DOHH2 (cell line): ENCODE measurements at regions not wholly inside any gene's neighbourhood (a gene's known extent, or its start where the extent isn't known, plus 50 kb on each side); places are given as distances from the start of the nearest gene placed in this dataset.

Source experiments
- H3F3A ChIP-seq: fragments of 200-600 bp; sonication (generic), shearing (Covaris generic); 2 replicates; pipeline ENCODE4 v1.6.0; 2016; ENCODE audit warnings: antibody characterized with exemption, mild to moderate bottlenecking; ENCODE audit not compliant: control insufficient read depth, insufficient read depth
- H3K27ac ChIP-seq: fragments of 200-600 bp; sonication (generic); 2 replicates; pipeline ENCODE4 v1.5.1; 2014; ENCODE audit warnings: low read depth, mild to moderate bottlenecking, low read length, moderate library complexity
- H3K27me3 ChIP-seq: fragments of 200-600 bp; sonication (generic); 2 replicates; pipeline ENCODE4 v1.6.1; 2014; ENCODE audit warnings: mild to moderate bottlenecking, low read length, mixed read lengths; ENCODE audit not compliant: control insufficient read depth
- H3K36me3 ChIP-seq: fragments of 200-600 bp; sonication (generic); 2 replicates; pipeline ENCODE4 v1.6.1; 2014; ENCODE audit warnings: mild to moderate bottlenecking, low read length, moderate library complexity, mixed read lengths; ENCODE audit not compliant: control insufficient read depth
- H3K4me1 ChIP-seq: fragments of 200-600 bp; sonication (generic); 2 replicates; pipeline ENCODE4 v1.6.1; 2014; ENCODE audit warnings: mild to moderate bottlenecking, low read length, mixed read lengths; ENCODE audit not compliant: control insufficient read depth
- H3K4me2 ChIP-seq: fragments of 200-600 bp; sonication (generic); 2 replicates; pipeline ENCODE4 v1.6.0; 2014; ENCODE audit warnings: mild to moderate bottlenecking, low read length, moderate library complexity
- H3K4me3 ChIP-seq: fragments of 200-600 bp; sonication (generic); 2 replicates; pipeline ENCODE4 v1.5.1; 2014; ENCODE audit warnings: mild to moderate bottlenecking, low read length, mixed read lengths
- H3K79me2 ChIP-seq: fragments of 200-600 bp; sonication (generic); 2 replicates; pipeline ENCODE4 v1.6.1; 2014; ENCODE audit warnings: mild to moderate bottlenecking, low read length, mixed read lengths; ENCODE audit not compliant: control insufficient read depth
- H3K9me2 ChIP-seq: fragments of 200-600 bp; sonication (generic); replicated peaks from 2 replicates; pipeline ENCODE4 v1.6.1; 2014; ENCODE audit warnings: mild to moderate bottlenecking, low read length, mixed read lengths; ENCODE audit not compliant: control insufficient read depth
- H3K9me3 ChIP-seq: fragments of 200-600 bp; sonication (generic); 2 replicates; pipeline ENCODE4 v1.6.1; 2014; ENCODE audit warnings: antibody characterized with exemption, low read length, mixed read lengths; ENCODE audit not compliant: control insufficient read depth, insufficient read depth
- H4K20me1 ChIP-seq: fragments of 200-600 bp; sonication (generic); 2 replicates; pipeline ENCODE4 v1.6.0; 2014; ENCODE audit warnings: low read depth, mild to moderate bottlenecking, antibody characterized with exemption, low read length, moderate library complexity; ENCODE audit not compliant: control insufficient read depth, insufficient read depth
- CTCF ChIP-seq: fragments of 200-600 bp; sonication (generic); IDR thresholded peaks from one replicate; pipeline ENCODE4 v1.5.1; 2014; ENCODE audit warnings: antibody characterized with exemption, mild to moderate bottlenecking, low read depth, low read length; ENCODE audit not compliant: poor library complexity, severe bottlenecking
- EZH2phosphoT487 ChIP-seq: fragments of 200-600 bp; sonication (generic); IDR thresholded peaks from 2 replicates; pipeline ENCODE4 v1.6.1; 2017; ENCODE audit warnings: borderline replicate concordance, mild to moderate bottlenecking, antibody characterized with exemption, low read length, moderate library complexity, mixed read lengths

GRCh38 chr2:236755278-236755840 is 185.7 kb downstream of the ACKR3 start:
- Histone ChIP-seq H3K36me3 (no peaks in the 10 kb centered on the region), H3K4me1 (peaks cover 14% of the 10 kb centered on the region), H3K4me2 (no peak overlapping the region), H3K4me3 (no peak overlapping the region), H4K20me1 (no peaks in the 10 kb centered on the region), H3K9me2 (no peaks in the 10 kb centered on the region), H3F3A (no peaks in the 10 kb centered on the region), H3K9me3 (no peaks in the 10 kb centered on the region), H3K27me3 (peaks cover 7% of the 10 kb centered on the region; the same call in 1 of the 2 replicates), H3K79me2 (no peaks in the 10 kb centered on the region), H3K27ac (no peak overlapping the region)
- TF ChIP-seq EZH2phosphoT487 = no peak
- TF ChIP-seq CTCF = no peak

DNA sequence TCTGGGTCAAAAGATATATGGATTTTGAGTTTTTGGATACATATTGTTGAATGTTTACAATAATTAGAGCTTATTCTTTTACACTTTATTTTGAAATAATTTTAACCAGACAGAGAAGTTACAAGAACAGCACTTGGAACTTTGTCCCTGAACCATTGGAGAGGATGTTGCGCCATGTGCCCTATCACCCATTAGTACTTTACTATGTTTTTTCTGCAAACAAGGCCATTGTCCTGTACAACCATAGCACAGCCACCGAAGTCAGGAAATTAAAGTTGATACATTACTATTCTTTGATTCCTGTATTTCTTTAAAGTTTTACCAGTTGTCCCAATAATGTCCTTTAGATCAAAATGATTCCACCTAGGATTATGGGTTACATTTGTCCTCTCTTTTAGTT is 188.8 kb downstream of the ACKR3 start:
- TF ChIP-seq EZH2phosphoT487 (no peak), CTCF (no peak)
- H3K79me2 ChIP-seq = no peaks in the 10 kb centered on the region
- H3K36me3 ChIP-seq = no peaks in the 10 kb centered on the region

GRCh38 chr2:236760246-236760645 is 190.6 kb downstream of the ACKR3 start:
- Histone ChIP-seq H4K20me1 (no peaks in the 10 kb centered on the region), H3K9me3 (no peaks in the 10 kb centered on the region), H3K4me2 (no peak overlapping the region), H3K27ac (no peak overlapping the region), H3F3A (no peaks in the 10 kb centered on the region), H3K36me3 (no peaks in the 10 kb centered on the region), H3K4me3 (no peak overlapping the region), H3K9me2 (no peaks in the 10 kb centered on the region), H3K79me2 (no peaks in the 10 kb centered on the region), H3K4me1 (no peaks in the 10 kb centered on the region), H3K27me3 (peaks cover 11% of the 10 kb centered on the region; the same call in 1 of the 2 replicates)
- TF ChIP-seq CTCF (no peak), EZH2phosphoT487 (no peak)

More for the DNA sequence above, 188.8 kb downstream of the ACKR3 start:
- H3K27me3 ChIP-seq = peaks cover 11% of the 10 kb centered on the region; the same call in 1 of the 2 replicates
- peaks cover 8% of the 10 kb centered on the region for H3K4me1 ChIP-seq
- no peak overlapping the region for H3K4me2 ChIP-seq
- no peak overlapping the region for H3K4me3 ChIP-seq
- H3F3A ChIP-seq = no peaks in the 10 kb centered on the region
- H4K20me1 ChIP-seq = no peaks in the 10 kb centered on the region
- no peaks in the 10 kb centered on the region for H3K9me2 ChIP-seq
- no peaks in the 10 kb centered on the region for H3K9me3 ChIP-seq
- H3K27ac ChIP-seq = no peak overlapping the region
